ENCODE measurements at regions not wholly inside any gene's neighbourhood (a gene's known extent, or its start where the extent isn't known, plus 50 kb on each side); places are given as distances from the start of the nearest gene placed in this dataset.

DNA sequence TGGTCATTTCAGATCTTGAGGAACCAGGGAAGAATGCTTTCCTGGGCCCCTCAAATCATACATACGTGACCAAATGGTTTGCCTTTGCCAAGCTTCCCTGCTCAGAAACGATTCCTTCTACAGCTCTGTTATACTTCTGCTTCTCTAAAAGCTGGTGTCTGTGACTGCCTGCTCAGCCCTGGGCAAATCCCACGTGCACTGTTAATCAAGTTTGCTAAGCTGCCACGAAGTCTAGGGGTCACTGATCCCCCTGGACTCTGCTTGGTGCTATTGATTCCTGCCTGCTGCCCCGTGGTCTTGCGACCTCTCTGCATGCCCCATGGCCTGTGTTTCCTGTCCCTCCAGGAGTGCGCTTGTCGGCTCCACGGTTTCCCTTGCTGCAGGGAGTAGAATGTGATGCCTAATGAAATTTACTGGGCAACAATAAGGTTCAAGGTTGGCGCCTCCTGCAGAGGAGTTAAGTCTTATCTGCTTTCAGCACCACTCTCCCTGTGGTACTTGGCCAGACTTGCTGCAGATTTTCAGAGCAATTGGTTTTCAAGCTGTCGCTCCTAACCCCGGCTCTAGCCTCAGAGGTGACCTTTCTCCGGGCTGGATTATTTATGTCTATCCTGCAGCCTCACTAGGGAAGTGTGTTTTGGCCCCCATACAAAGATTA, 201.6 kb upstream of the FZD8 start:
- Histone ChIP-seq H3K79me2 (ENCODE audit: control insufficient read depth, insufficient read depth, low read length) (no peaks in the 10 kb centered on the region), H3K4me3 (replicated peaks in 1 of 3; ENCODE audit: insufficient read depth in 1 of 3, low read depth in 1 of 3, low read length in 3 of 3) (no peak overlapping the region), H3K27me3 (ENCODE audit: control insufficient read depth in 2 of 2, insufficient read depth in 2 of 2, low read length in 2 of 2) (no peaks in the 10 kb centered on the region), H3K4me2 (ENCODE audit: insufficient read depth, low read length) (no peak overlapping the region), H3K9ac (replicated peaks; ENCODE audit: extremely low read depth, insufficient read depth, low read length) (no peak overlapping the region), H4K20me1 (replicated peaks; ENCODE audit: control insufficient read depth, extremely low read depth, insufficient read depth, low read length) (no peaks in the 10 kb centered on the region), H3K9me3 (replicated peaks; ENCODE audit: control insufficient read depth, insufficient read depth, low read length) (no peaks in the 10 kb centered on the region), H2AFZ (ENCODE audit: low read depth, low read length) (peak overlapping the region; percentile 17), H3K4me1 (ENCODE audit: control insufficient read depth, extremely low read depth, insufficient read depth, low read length) (no peaks in the 10 kb centered on the region), H3K9me1 (replicated peaks; ENCODE audit: control insufficient read depth, extremely low read depth, insufficient read depth, low read length) (no peaks in the 10 kb centered on the region), H3K36me3 (ENCODE audit: control insufficient read depth in 2 of 2, extremely low read depth in 1 of 2, insufficient read depth in 2 of 2, low read length in 2 of 2) (no peaks in the 10 kb centered on the region), H3K27ac (ENCODE audit: insufficient read depth, low read depth, low read length) (no peak overlapping the region)
- ChIA-PET POLR2A (no interaction called here), CTCF (interaction anchor here (0.7 to 1.6 kb wide), 5 partner anchors 9 to 649 kb away, joined by 3 to 4 read pairs (median 3); no protein-coding TSS in a partner anchor)
- no TSS peak for BruUV-seq (replicated peaks)
- TF ChIP-seq EZH2 (IDR thresholded peaks at IDR 0.05; ENCODE audit: borderline replicate concordance, low read depth, low read length, severe bottlenecking), result no peak
- no peak for TF ChIP-seq FOS (IDR thresholded peaks at IDR 0.05; ENCODE audit: borderline replicate concordance, insufficient read depth, low read length)
- no peak for TF ChIP-seq POLR2A (IDR thresholded peaks at IDR 0.05; ENCODE audit: low read depth, low read length)
- no peak for TF ChIP-seq MYC (IDR thresholded peaks at IDR 0.05; ENCODE audit: low read depth, low read length)
- TF ChIP-seq, protein P1, sequence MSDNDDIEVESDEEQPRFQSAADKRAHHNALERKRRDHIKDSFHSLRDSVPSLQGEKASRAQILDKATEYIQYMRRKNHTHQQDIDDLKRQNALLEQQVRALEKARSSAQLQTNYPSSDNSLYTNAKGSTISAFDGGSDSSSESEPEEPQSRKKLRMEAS (IDR thresholded peaks at IDR 0.05; ENCODE audit: insufficient read depth, insufficient read length), result no peak
- TF ChIP-seq GATA2 (IDR thresholded peaks at IDR 0.05; ENCODE audit: insufficient read depth, insufficient read length, low read depth, low read length), result no peak
- TF ChIP-seq JUN (IDR thresholded peaks at IDR 0.05; ENCODE audit: borderline replicate concordance, insufficient read depth, insufficient read length, low read depth), result no peak
- TF ChIP-seq, protein P2, sequence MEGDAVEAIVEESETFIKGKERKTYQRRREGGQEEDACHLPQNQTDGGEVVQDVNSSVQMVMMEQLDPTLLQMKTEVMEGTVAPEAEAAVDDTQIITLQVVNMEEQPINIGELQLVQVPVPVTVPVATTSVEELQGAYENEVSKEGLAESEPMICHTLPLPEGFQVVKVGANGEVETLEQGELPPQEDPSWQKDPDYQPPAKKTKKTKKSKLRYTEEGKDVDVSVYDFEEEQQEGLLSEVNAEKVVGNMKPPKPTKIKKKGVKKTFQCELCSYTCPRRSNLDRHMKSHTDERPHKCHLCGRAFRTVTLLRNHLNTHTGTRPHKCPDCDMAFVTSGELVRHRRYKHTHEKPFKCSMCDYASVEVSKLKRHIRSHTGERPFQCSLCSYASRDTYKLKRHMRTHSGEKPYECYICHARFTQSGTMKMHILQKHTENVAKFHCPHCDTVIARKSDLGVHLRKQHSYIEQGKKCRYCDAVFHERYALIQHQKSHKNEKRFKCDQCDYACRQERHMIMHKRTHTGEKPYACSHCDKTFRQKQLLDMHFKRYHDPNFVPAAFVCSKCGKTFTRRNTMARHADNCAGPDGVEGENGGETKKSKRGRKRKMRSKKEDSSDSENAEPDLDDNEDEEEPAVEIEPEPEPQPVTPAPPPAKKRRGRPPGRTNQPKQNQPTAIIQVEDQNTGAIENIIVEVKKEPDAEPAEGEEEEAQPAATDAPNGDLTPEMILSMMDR (IDR thresholded peaks at IDR 0.05; ENCODE audit: extremely low read depth in 1 of 2, insufficient read depth in 1 of 2, low read depth in 1 of 2, low read length in 2 of 2), result no peak
- no peak for TF ChIP-seq POLR2AphosphoS5 (IDR thresholded peaks at IDR 0.05; ENCODE audit: insufficient read depth, low read depth, low read length)
- FAIRE-seq (no peak), DNase-seq (ENCODE audit: low read depth, low spot score) (peak; percentile 94)
- dilution Hi-C loops (cut with MboI; ENCODE audit: extremely low pct_ligation_motif_present, low sequenced_read_pairs), result no loop called here
- intact Hi-C loops (cut with micrococcal nuclease), result no loop called here

All from endothelial cell of umbilical vein (primary cell).